ENCODE measurements at regions not wholly inside any gene's neighbourhood (a gene's known extent, or its start where the extent isn't known, plus 50 kb on each side); places are given as distances from the start of the nearest gene placed in this dataset.

- no peak for DNase-seq
Observed at GRCh38 chr1:117812869-117813511, 116.4 kb downstream of the GDAP2 start.
